HEK293 (cell line): ENCODE measurements at regions not wholly inside any gene's neighbourhood (a gene's known extent, or its start where the extent isn't known, plus 50 kb on each side); places are given as distances from the start of the nearest gene placed in this dataset.

ENCODE experiments used
- ATF2 ChIP-seq: fragments of 450-650 bp; formaldehyde crosslinking; IDR thresholded peaks from 2 replicates; pipeline ENCODE4 v1.5.1; 2016; ENCODE audit warnings: missing biosample characterization, missing genetic modification characterization, low read depth
- ZNF311 ChIP-seq: fragments of 450-650 bp; formaldehyde crosslinking; IDR thresholded peaks from 2 replicates; pipeline ENCODE4 v1.5.1; 2017; ENCODE audit warnings: missing biosample characterization, missing genetic modification characterization, borderline replicate concordance
- ZNF629 ChIP-seq: fragments of 450-650 bp; formaldehyde crosslinking; IDR thresholded peaks from 2 replicates; pipeline ENCODE4 v1.5.1; 2017; ENCODE audit warnings: missing biosample characterization, missing genetic modification characterization

GRCh38 chr4:26104056-26104685 lies 190.2 kb downstream of the SMIM20 start:
- no peak for TF ChIP-seq ATF2
- TF ChIP-seq ZNF311 (tag by site-specific recombination) = no peak
- TF ChIP-seq ZNF629 (tag by site-specific recombination) = no peak
